ENCODE measurements at regions not wholly inside any gene's neighbourhood (a gene's known extent, or its start where the extent isn't known, plus 50 kb on each side); places are given as distances from the start of the nearest gene placed in this dataset.

GRCh38 chr2:126172631-126173184 is 483.2 kb upstream of the GYPC start:
- ATAC-seq = no peak
- Mint-ChIP-seq H3K4me1 (ENCODE audit: low read depth) (no peaks in the 10 kb centered on the region), H3K9me3 (no peaks in the 10 kb centered on the region), H3K4me3 (no peak overlapping the region), H3K36me3 (ENCODE audit: insufficient read depth) (no peaks in the 10 kb centered on the region), H3K27me3 (ENCODE audit: low read depth) (no peaks in the 10 kb centered on the region)
- DNase-seq = no peak

DNA sequence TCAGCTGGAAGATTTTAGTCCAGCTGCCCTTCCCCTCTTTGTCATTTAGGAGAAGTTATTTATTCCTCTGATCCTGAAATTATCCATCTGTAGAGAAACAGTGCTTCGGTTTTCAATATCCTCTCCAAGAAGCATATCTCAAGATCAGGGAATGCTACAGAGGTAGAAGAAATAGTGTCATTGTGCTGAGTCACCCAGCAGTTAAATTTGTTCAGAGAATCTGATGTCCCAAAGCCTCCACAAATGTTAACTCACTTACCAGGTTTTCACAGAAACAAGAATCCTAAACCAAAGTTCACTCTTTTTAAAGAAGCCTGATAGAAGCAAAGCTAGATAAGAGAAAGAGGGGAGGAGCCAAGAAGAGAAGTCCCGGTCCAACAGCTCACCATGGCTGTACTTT is 480.7 kb upstream of the GYPC start:
- DNase-seq (no peak), ATAC-seq (no peak)
- Mint-ChIP-seq H3K27me3 (ENCODE audit: low read depth) (no peaks in the 10 kb centered on the region), H3K9me3 (no peaks in the 10 kb centered on the region), H3K4me3 (no peak overlapping the region), H3K36me3 (ENCODE audit: insufficient read depth) (no peaks in the 10 kb centered on the region), H3K4me1 (ENCODE audit: low read depth) (no peaks in the 10 kb centered on the region)

GRCh38 chr2:126177479-126177878 is 478.5 kb upstream of the GYPC start:
- no peaks in the 10 kb centered on the region for H3K27me3 Mint-ChIP-seq (ENCODE audit: low read depth)
- H3K36me3 Mint-ChIP-seq (ENCODE audit: insufficient read depth) = no peaks in the 10 kb centered on the region
- DNase-seq (no peak), ATAC-seq (no peak)
- H3K9me3 Mint-ChIP-seq = no peaks in the 10 kb centered on the region
- no peaks in the 10 kb centered on the region for H3K4me1 Mint-ChIP-seq (ENCODE audit: low read depth)
- no peak overlapping the region for H3K4me3 Mint-ChIP-seq

GRCh38 chr2:126187668-126188067 is 468.3 kb upstream of the GYPC start:
- ATAC-seq (no peak), DNase-seq (no peak)
- Mint-ChIP-seq H3K36me3 (ENCODE audit: insufficient read depth) (no peaks in the 10 kb centered on the region), H3K4me1 (ENCODE audit: low read depth) (no peaks in the 10 kb centered on the region), H3K27me3 (ENCODE audit: low read depth) (no peaks in the 10 kb centered on the region), H3K9me3 (peaks cover 4% of the 10 kb centered on the region), H3K4me3 (no peak overlapping the region)

- H3K4me3 Mint-ChIP-seq = no peak overlapping the region
- DNase-seq (no peak), ATAC-seq (no peak)
- H3K27me3 Mint-ChIP-seq (ENCODE audit: low read depth) = peaks cover 4% of the 10 kb centered on the region
- H3K36me3 Mint-ChIP-seq (ENCODE audit: insufficient read depth) = no peaks in the 10 kb centered on the region
- no peaks in the 10 kb centered on the region for H3K4me1 Mint-ChIP-seq (ENCODE audit: low read depth)
- H3K9me3 Mint-ChIP-seq = peaks cover 10% of the 10 kb centered on the region
Observed at GRCh38 chr2:126189527-126189926, 466.4 kb upstream of the GYPC start.

- H3K27me3 Mint-ChIP-seq (ENCODE audit: low read depth) = no peaks in the 10 kb centered on the region
- ATAC-seq (no peak), DNase-seq (no peak)
- H3K36me3 Mint-ChIP-seq (ENCODE audit: insufficient read depth) = no peaks in the 10 kb centered on the region
- H3K9me3 Mint-ChIP-seq = peaks cover 6% of the 10 kb centered on the region
- no peak overlapping the region for H3K4me3 Mint-ChIP-seq
- no peaks in the 10 kb centered on the region for H3K4me1 Mint-ChIP-seq (ENCODE audit: low read depth)
Observed at GRCh38 chr2:126200538-126200937, 455.4 kb upstream of the GYPC start.

- DNase-seq (no peak), ATAC-seq (no peak)
- Mint-ChIP-seq H3K36me3 (ENCODE audit: insufficient read depth) (no peaks in the 10 kb centered on the region), H3K9me3 (no peaks in the 10 kb centered on the region), H3K4me3 (no peak overlapping the region), H3K27me3 (ENCODE audit: low read depth) (no peaks in the 10 kb centered on the region), H3K4me1 (ENCODE audit: low read depth) (no peaks in the 10 kb centered on the region)
Observed at GRCh38 chr2:126208266-126208665, 447.7 kb upstream of the GYPC start.

- DNase-seq (no peak), ATAC-seq (no peak)
- no peak overlapping the region for H3K4me3 Mint-ChIP-seq
- H3K36me3 Mint-ChIP-seq (ENCODE audit: insufficient read depth) = no peaks in the 10 kb centered on the region
- no peaks in the 10 kb centered on the region for H3K27me3 Mint-ChIP-seq (ENCODE audit: low read depth)
- H3K9me3 Mint-ChIP-seq = no peaks in the 10 kb centered on the region
- no peaks in the 10 kb centered on the region for H3K4me1 Mint-ChIP-seq (ENCODE audit: low read depth)
Observed at GRCh38 chr2:126212735-126213134, 443.2 kb upstream of the GYPC start.

DNA sequence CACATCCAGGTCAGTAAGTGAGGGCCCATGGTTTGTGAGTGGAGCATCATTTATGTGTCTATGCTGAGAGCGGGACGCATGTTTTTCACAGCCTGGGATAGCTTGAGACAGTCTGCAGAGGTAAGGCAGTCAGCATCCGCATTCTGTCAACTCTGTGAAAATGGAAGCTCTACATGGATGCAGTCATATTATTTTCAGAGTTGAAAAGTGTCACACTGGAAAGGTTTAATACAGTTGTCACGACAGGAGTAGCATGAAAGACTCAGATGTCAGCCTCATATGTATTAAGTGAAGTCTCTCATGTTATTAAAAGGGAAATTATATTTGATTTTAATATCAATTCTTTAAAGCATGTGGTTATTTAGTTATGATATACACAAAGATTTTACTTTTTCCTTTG is 436.9 kb upstream of the GYPC start:
- no peak for DNase-seq
- Mint-ChIP-seq H3K4me3 (no peak overlapping the region), H3K27me3 (ENCODE audit: low read depth) (no peaks in the 10 kb centered on the region), H3K36me3 (ENCODE audit: insufficient read depth) (no peaks in the 10 kb centered on the region), H3K9me3 (no peaks in the 10 kb centered on the region), H3K4me1 (ENCODE audit: low read depth) (no peaks in the 10 kb centered on the region)
- no peak for ATAC-seq

- no peak overlapping the region for H3K4me3 Mint-ChIP-seq
- ATAC-seq = no peak
- no peaks in the 10 kb centered on the region for H3K36me3 Mint-ChIP-seq (ENCODE audit: insufficient read depth)
- no peaks in the 10 kb centered on the region for H3K9me3 Mint-ChIP-seq
- no peaks in the 10 kb centered on the region for H3K27me3 Mint-ChIP-seq (ENCODE audit: low read depth)
- DNase-seq = no peak
- no peaks in the 10 kb centered on the region for H3K4me1 Mint-ChIP-seq (ENCODE audit: low read depth)
Observed at GRCh38 chr2:126220331-126220730, 435.6 kb upstream of the GYPC start.

GRCh38 chr2:126221506-126221905 is 434.5 kb upstream of the GYPC start:
- Mint-ChIP-seq H3K27me3 (ENCODE audit: low read depth) (no peaks in the 10 kb centered on the region), H3K4me1 (ENCODE audit: low read depth) (no peaks in the 10 kb centered on the region), H3K9me3 (no peaks in the 10 kb centered on the region), H3K4me3 (no peak overlapping the region), H3K36me3 (ENCODE audit: insufficient read depth) (no peaks in the 10 kb centered on the region)
- DNase-seq (no peak), ATAC-seq (no peak)

- Mint-ChIP-seq H3K4me3 (no peak overlapping the region), H3K9me3 (no peaks in the 10 kb centered on the region)
Observed at GRCh38 chr2:126222278-126222677, 433.7 kb upstream of the GYPC start.

DNA sequence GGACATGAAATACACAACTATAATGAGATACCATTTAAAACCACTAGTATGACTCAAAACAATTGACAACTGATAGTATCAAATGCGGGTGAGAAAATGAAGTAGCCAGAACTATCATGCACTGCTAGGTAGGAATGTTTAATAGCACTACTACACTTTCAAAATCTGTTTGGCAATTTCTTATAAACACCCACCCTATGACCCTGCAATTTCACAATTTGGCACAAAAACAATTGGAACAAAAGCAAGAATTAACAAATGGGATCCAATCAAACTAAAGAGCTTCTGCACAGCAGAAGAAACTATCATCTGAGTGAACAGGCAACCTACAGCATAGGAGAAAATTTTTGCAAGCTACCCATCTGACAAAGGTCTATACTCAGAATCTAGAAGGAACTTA is 431.2 kb upstream of the GYPC start:
- no peaks in the 10 kb centered on the region for H3K27me3 Mint-ChIP-seq (ENCODE audit: low read depth)
- DNase-seq (no peak), ATAC-seq (no peak)
- H3K36me3 Mint-ChIP-seq (ENCODE audit: insufficient read depth) = no peaks in the 10 kb centered on the region
- H3K4me1 Mint-ChIP-seq (ENCODE audit: low read depth) = no peaks in the 10 kb centered on the region
- no peak overlapping the region for H3K4me3 Mint-ChIP-seq
- peaks cover 10% of the 10 kb centered on the region for H3K9me3 Mint-ChIP-seq

More at GRCh38 chr2:126222278-126222677, 433.7 kb upstream of the GYPC start:
- Mint-ChIP-seq H3K36me3 (ENCODE audit: insufficient read depth) (no peaks in the 10 kb centered on the region), H3K27me3 (ENCODE audit: low read depth) (no peaks in the 10 kb centered on the region), H3K4me1 (ENCODE audit: low read depth) (no peaks in the 10 kb centered on the region)
- DNase-seq (no peak), ATAC-seq (no peak)

- H3K27me3 Mint-ChIP-seq (ENCODE audit: low read depth) = no peaks in the 10 kb centered on the region
- H3K4me1 Mint-ChIP-seq (ENCODE audit: low read depth) = no peaks in the 10 kb centered on the region
- H3K9me3 Mint-ChIP-seq = peaks cover 19% of the 10 kb centered on the region
Observed at GRCh38 chr2:126227250-126227649, 428.7 kb upstream of the GYPC start.

DNA sequence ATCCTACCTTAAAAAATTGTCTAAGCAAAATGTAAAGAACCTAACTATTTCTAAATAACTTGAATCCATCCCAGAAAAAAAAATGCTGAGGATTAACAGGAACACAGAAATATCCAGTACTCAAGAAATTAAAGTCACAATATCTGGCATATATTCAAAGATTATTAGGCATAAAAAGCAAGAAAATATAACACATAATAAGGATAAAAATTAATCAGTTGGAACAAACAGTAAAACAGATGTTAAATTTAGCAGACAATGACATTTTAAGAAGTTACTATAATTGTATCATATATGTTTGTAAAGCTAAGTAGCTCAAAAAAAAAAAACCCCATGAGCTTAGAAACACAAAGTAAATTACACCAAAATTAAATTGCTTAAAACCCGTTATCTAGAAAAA is 427.4 kb upstream of the GYPC start:
- Mint-ChIP-seq H3K4me1 (ENCODE audit: low read depth) (no peaks in the 10 kb centered on the region), H3K4me3 (no peak overlapping the region)

More at GRCh38 chr2:126227250-126227649, 428.7 kb upstream of the GYPC start:
- DNase-seq (no peak), ATAC-seq (no peak)
- no peaks in the 10 kb centered on the region for H3K36me3 Mint-ChIP-seq (ENCODE audit: insufficient read depth)
- H3K4me3 Mint-ChIP-seq = no peak overlapping the region

DNA sequence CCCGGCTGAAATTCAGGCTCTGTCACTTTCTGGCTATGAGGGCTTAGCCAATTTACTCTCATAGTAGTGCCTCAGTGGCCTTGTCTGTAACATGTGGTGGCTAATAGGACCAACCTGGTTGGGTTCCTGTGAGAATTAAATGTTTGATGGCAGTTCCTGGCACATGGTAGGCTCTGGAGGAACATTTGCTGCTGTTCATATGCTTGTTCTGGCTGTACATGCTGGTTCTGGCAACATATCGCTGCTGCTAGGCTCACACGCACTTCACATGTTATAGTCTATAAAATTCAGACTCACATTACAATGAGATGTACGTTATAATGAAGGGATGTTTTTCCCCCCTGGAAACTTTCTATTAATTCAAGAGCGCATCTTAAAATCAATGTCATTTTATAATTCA is 417.7 kb upstream of the GYPC start:
- Mint-ChIP-seq H3K36me3 (ENCODE audit: insufficient read depth) (no peaks in the 10 kb centered on the region), H3K4me1 (ENCODE audit: low read depth) (no peaks in the 10 kb centered on the region), H3K27me3 (ENCODE audit: low read depth) (peaks cover 2% of the 10 kb centered on the region), H3K9me3 (no peaks in the 10 kb centered on the region), H3K4me3 (no peak overlapping the region)
- no peak for DNase-seq
- ATAC-seq = no peak

More for the DNA sequence above, 427.4 kb upstream of the GYPC start:
- Mint-ChIP-seq H3K36me3 (ENCODE audit: insufficient read depth) (no peaks in the 10 kb centered on the region), H3K27me3 (ENCODE audit: low read depth) (no peaks in the 10 kb centered on the region), H3K9me3 (peaks cover 19% of the 10 kb centered on the region)
- ATAC-seq (no peak), DNase-seq (no peak)

Measured in activated T-cell treated with anti-CD3 and anti-CD28 coated beads, Interleukin-2, amount 50 U/mL, for 4 hours (primary cell).